ENCODE measurements at regions not wholly inside any gene's neighbourhood (a gene's known extent, or its start where the extent isn't known, plus 50 kb on each side); places are given as distances from the start of the nearest gene placed in this dataset.

DNA sequence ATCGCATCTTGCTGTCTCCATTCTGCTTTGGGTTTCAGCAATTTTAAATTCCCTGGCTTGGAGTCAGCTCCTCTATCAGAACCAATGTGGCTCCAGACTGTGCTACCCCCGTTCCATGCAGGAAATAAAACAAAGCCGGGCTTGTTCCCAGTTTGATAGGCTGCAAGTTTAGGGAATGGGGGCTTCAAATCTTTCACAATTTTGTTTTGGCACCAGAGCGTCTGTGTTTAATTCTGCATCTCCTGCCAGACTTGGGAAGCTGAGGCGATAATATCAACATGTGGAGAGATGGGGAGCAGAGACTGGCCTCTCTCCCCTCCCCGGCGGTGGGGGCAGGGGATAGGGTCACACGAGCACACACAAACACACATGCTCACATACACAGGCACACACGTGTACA lies 305.9 kb downstream of the FGFR2 start:
- H3K9me3 Mint-ChIP-seq, result no peaks in the 10 kb centered on the region
- DNase-seq, result no peak
- H3K4me1 Mint-ChIP-seq, result peaks cover 17% of the 10 kb centered on the region
- no peaks in the 10 kb centered on the region for H3K36me3 ChIP-seq (ENCODE audit: control insufficient read depth, insufficient read depth, low read length)
- WGBS, 2 experiments (ENCODE audit: insufficient coverage in 1 of 2, insufficient read length in 1 of 2), result 88 to 89% methylated on average over 4 to 9 of the region's 9 CpGs
- H3K4me1 ChIP-seq (ENCODE audit: control insufficient read depth, insufficient read depth, low read length), result no peaks in the 10 kb centered on the region
- H3K9me3 ChIP-seq (ENCODE audit: control insufficient read depth, low read length), result no peaks in the 10 kb centered on the region
- H3K27ac Mint-ChIP-seq, result no peak overlapping the region
- H3K4me3 ChIP-seq (ENCODE audit: low read length), result no peak overlapping the region
- H3K27me3 ChIP-seq (ENCODE audit: control insufficient read depth, insufficient read depth, low read length, poor library complexity, severe bottlenecking), result no peaks in the 10 kb centered on the region
- H3K9ac ChIP-seq (ENCODE audit: extremely low read depth, low read length, poor library complexity, severe bottlenecking), result no peak overlapping the region
- H3K27me3 Mint-ChIP-seq (ENCODE audit: insufficient read depth), result peaks cover 3% of the 10 kb centered on the region
- no peak overlapping the region for H3K4me3 Mint-ChIP-seq
- no peak overlapping the region for H3K27ac ChIP-seq (ENCODE audit: low read depth, low read length)
- H3K36me3 Mint-ChIP-seq (ENCODE audit: low read depth), result no peaks in the 10 kb centered on the region
- no peak for TF ChIP-seq CTCF (conservative IDR thresholded peaks at IDR 0.05)

DNA sequence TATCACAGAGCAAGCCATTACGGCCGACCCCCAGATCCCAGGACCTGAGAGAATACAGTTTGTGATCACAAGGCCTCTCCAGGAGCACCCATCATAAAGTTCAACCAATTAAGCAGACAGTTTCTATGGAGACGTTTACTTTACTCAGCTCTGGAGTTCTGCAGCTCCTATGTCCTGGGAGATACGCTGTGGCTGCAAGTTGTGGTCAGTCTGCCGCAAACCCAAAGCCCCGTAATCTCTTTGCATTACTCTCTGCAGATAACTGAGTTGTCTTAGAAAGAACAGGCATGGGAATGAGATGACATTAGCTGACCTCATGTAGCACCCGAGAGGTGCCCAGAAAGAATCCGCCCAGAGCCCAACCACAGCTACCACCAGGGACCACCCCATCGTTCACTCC lies 305.1 kb downstream of the FGFR2 start:
- no peaks in the 10 kb centered on the region for H3K9me3 ChIP-seq (ENCODE audit: control insufficient read depth, low read length)
- no peaks in the 10 kb centered on the region for H3K36me3 Mint-ChIP-seq (ENCODE audit: low read depth)
- 85 to 90% methylated on average over 5 to 9 of the region's 9 CpGs for WGBS, 2 experiments (ENCODE audit: insufficient coverage in 1 of 2, insufficient read length in 1 of 2)
- peaks cover 3% of the 10 kb centered on the region for H3K27me3 Mint-ChIP-seq (ENCODE audit: insufficient read depth)
- no peaks in the 10 kb centered on the region for H3K36me3 ChIP-seq (ENCODE audit: control insufficient read depth, insufficient read depth, low read length)
- peaks cover 12% of the 10 kb centered on the region for H3K4me1 Mint-ChIP-seq
- DNase-seq, result no peak
- no peak overlapping the region for H3K4me3 Mint-ChIP-seq
- no peak overlapping the region for H3K27ac ChIP-seq (ENCODE audit: low read depth, low read length)
- no peak overlapping the region for H3K27ac Mint-ChIP-seq
- H3K4me3 ChIP-seq (ENCODE audit: low read length), result no peak overlapping the region
- H3K9me3 Mint-ChIP-seq, result no peaks in the 10 kb centered on the region
- TF ChIP-seq CTCF (conservative IDR thresholded peaks at IDR 0.05), result no peak
- H3K9ac ChIP-seq (ENCODE audit: extremely low read depth, low read length, poor library complexity, severe bottlenecking), result no peak overlapping the region
- H3K4me1 ChIP-seq (ENCODE audit: control insufficient read depth, insufficient read depth, low read length), result no peaks in the 10 kb centered on the region
- H3K27me3 ChIP-seq (ENCODE audit: control insufficient read depth, insufficient read depth, low read length, poor library complexity, severe bottlenecking), result no peaks in the 10 kb centered on the region

DNA sequence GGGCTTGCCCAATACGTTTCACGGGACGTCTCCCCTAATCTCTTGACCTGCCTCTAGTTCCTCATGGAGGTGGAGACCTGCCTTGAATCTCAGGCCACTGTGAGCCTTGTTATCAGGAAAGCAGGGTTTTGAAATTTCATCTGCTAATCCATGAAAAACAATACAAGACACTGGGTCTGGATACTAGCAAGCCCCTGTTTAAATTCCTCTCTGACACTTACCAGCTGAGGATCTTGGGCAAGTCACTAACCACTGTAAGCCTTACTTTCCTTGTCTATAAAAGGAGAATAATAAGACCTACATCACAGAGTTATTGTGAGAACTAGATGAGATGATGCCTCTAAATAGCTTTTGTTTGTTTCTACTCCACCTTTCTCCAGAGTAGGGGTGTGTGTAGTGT lies 303.6 kb downstream of the FGFR2 start:
- no peaks in the 10 kb centered on the region for H3K4me1 Mint-ChIP-seq
- no peak overlapping the region for H3K4me3 Mint-ChIP-seq
- H3K27ac ChIP-seq (ENCODE audit: low read depth, low read length), result no peak overlapping the region
- no peak overlapping the region for H3K4me3 ChIP-seq (ENCODE audit: low read length)
- no peaks in the 10 kb centered on the region for H3K36me3 ChIP-seq (ENCODE audit: control insufficient read depth, insufficient read depth, low read length)
- 97 to 100% methylated on average over 3 of the region's 3 CpGs for WGBS, 2 experiments (ENCODE audit: insufficient coverage in 1 of 2, insufficient read length in 1 of 2)
- H3K9ac ChIP-seq (ENCODE audit: extremely low read depth, low read length, poor library complexity, severe bottlenecking), result no peak overlapping the region
- no peaks in the 10 kb centered on the region for H3K36me3 Mint-ChIP-seq (ENCODE audit: low read depth)
- no peak for DNase-seq
- H3K27me3 Mint-ChIP-seq (ENCODE audit: insufficient read depth), result peaks cover 3% of the 10 kb centered on the region
- H3K9me3 ChIP-seq (ENCODE audit: control insufficient read depth, low read length), result no peaks in the 10 kb centered on the region
- no peaks in the 10 kb centered on the region for H3K27me3 ChIP-seq (ENCODE audit: control insufficient read depth, insufficient read depth, low read length, poor library complexity, severe bottlenecking)
- no peak for TF ChIP-seq CTCF (conservative IDR thresholded peaks at IDR 0.05)
- no peaks in the 10 kb centered on the region for H3K4me1 ChIP-seq (ENCODE audit: control insufficient read depth, insufficient read depth, low read length)
- no peak overlapping the region for H3K27ac Mint-ChIP-seq
- H3K9me3 Mint-ChIP-seq, result no peaks in the 10 kb centered on the region
